Osteocyte (in vitro differentiated cells): ENCODE measurements at regions not wholly inside any gene's neighbourhood (a gene's known extent, or its start where the extent isn't known, plus 50 kb on each side); places are given as distances from the start of the nearest gene placed in this dataset.
"Not testable (repeated sequence)": the region's sequence is repeated elsewhere in the genome, so short reads cannot be mapped to it uniquely, and the experiment has no call there.

Experiments used
- DNase-seq: peaks from one replicate; pipeline ENCODE4 v3.0.0; 2021; ENCODE audit warnings: mixed read lengths; ENCODE audit not compliant: unreplicated experiment; ENCODE audit errors: extremely low spot score
- H3K27ac Mint-ChIP-seq: one replicate; pipeline ENCODE4 v1.8.0; 2021; ENCODE audit warnings: mild to moderate bottlenecking, mixed read lengths; ENCODE audit not compliant: unreplicated experiment
- H3K27me3 Mint-ChIP-seq: one replicate; pipeline ENCODE4 v1.8.0; 2021; ENCODE audit warnings: mixed read lengths; ENCODE audit not compliant: unreplicated experiment
- H3K36me3 Mint-ChIP-seq: one replicate; pipeline ENCODE4 v1.8.0; 2021; ENCODE audit warnings: mixed read lengths; ENCODE audit not compliant: unreplicated experiment
- H3K4me1 Mint-ChIP-seq: one replicate; pipeline ENCODE4 v1.8.0; 2021; ENCODE audit warnings: mixed read lengths; ENCODE audit not compliant: unreplicated experiment
- H3K4me3 Mint-ChIP-seq: one replicate; pipeline ENCODE4 v1.8.0; 2021; ENCODE audit warnings: mild to moderate bottlenecking, moderate library complexity, mixed read lengths; ENCODE audit not compliant: unreplicated experiment
- H3K9me3 Mint-ChIP-seq: one replicate; pipeline ENCODE4 v1.8.0; 2021; ENCODE audit warnings: mixed read lengths; ENCODE audit not compliant: unreplicated experiment
- TF ChIP-seq, protein P1 (sequence below): fragments of 200-600 bp; sonication (generic); IDR thresholded peaks from 2 replicates; pipeline ENCODE4 v1.5.0; 2021; ENCODE audit warnings: antibody characterized with exemption, mild to moderate bottlenecking, moderate library complexity

DNA sequence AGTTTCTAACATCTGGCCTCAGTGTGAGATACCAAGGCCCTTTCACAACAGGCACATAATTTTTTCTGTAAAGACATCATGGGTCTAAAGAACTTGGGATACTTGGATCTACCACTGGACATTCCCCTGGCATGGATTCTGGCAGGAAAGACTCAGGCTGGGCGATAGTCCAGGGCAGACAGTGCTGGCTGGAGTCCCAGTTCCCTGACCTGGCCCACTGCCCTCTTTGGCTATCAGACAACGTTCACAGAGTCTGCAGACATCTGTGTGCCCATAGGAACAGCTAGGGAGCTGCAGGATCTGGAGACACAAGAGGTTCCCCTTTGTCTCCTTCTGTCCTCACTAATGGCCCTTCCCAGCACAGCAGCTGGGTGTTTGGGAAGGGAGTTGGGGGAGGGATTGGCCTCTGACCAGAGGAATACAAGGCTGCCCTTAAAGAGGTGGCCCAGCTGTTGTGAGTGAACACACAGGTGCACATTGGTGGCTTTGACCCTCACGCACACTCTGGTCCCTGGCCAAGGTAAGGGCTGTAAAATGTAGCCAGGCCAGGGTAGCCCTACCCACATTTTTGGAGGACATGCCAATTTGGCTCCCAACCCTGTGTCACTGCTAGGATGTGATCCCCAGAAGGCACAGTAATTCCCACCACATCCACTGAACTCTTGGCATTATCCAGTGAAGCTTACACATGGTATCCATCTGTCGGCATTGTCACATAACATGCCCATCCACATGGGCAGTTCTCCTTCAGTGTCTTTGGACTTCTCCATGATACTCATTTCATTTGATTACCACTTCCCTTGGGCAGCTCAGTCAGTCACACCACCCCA, 72.3 kb downstream of the SOX3 start:
- no peak for DNase-seq
- H3K36me3 Mint-ChIP-seq, result no peaks in the 10 kb centered on the region

DNA sequence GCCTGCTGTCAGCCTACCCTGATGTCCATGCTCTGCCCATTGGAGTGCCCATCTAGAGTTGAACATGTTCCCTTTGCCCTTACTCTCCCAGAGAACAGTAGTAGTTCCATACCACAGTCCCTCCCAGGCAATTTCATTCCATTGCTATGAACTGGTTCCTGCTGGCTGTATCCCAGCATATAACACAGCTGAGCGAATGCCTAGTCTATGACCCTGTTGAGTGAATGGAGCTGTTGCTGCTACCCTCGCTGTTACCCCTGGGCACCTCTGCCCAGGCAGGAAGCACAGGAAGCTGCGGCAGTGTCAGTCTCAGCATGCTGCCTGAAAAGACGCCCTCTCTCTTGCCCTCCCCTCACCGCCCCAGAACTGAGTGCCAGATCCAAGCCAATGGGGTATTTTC, 73.3 kb downstream of the SOX3 start:
- H3K4me3 Mint-ChIP-seq, result no peak overlapping the region
- peaks cover 7% of the 10 kb centered on the region for H3K9me3 Mint-ChIP-seq
- no peaks in the 10 kb centered on the region for H3K36me3 Mint-ChIP-seq
- H3K27ac Mint-ChIP-seq, result no peak overlapping the region
- TF ChIP-seq, protein P1, sequence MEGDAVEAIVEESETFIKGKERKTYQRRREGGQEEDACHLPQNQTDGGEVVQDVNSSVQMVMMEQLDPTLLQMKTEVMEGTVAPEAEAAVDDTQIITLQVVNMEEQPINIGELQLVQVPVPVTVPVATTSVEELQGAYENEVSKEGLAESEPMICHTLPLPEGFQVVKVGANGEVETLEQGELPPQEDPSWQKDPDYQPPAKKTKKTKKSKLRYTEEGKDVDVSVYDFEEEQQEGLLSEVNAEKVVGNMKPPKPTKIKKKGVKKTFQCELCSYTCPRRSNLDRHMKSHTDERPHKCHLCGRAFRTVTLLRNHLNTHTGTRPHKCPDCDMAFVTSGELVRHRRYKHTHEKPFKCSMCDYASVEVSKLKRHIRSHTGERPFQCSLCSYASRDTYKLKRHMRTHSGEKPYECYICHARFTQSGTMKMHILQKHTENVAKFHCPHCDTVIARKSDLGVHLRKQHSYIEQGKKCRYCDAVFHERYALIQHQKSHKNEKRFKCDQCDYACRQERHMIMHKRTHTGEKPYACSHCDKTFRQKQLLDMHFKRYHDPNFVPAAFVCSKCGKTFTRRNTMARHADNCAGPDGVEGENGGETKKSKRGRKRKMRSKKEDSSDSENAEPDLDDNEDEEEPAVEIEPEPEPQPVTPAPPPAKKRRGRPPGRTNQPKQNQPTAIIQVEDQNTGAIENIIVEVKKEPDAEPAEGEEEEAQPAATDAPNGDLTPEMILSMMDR, result no peak
- no peaks in the 10 kb centered on the region for H3K4me1 Mint-ChIP-seq
- no peaks in the 10 kb centered on the region for H3K27me3 Mint-ChIP-seq
- DNase-seq, result no peak

More for the DNA sequence above, 72.3 kb downstream of the SOX3 start:
- Mint-ChIP-seq H3K4me1 (no peaks in the 10 kb centered on the region), H3K4me3 (no peak overlapping the region), H3K27ac (no peak overlapping the region), H3K9me3 (peaks cover 7% of the 10 kb centered on the region), H3K27me3 (no peaks in the 10 kb centered on the region)
- TF ChIP-seq, protein P1, result no peak

DNA sequence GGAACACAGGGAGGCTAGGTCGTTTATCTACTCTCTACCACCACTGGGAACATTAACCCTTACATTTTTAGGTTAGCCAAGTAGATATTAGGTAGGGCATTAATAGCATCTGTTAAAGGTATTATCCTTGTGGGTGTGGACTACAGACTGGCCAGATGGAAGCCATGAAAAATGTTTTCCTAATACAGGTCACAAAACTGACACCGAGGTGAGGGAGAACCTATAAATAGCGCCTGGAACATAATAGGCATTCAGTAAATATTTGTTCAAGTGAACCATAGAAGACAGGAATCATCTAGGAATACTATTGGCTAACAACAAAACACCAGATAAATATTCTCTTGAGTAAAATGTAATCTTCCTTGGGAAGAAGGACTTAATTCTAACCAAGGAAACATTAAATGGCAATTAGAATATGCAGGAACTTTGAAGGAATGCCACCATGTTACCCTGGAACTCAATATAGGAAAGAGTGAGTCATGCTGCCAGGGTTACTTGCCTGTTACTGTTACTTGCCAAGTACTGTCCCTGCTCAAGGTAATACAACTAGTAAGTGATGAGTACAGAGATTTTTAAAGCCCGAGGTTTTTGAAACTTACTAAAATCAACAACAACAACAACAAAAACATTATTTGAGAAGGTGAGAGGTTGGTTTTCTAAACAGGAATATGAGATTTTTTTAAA, 79.0 kb downstream of the SOX3 start:
- no peak for DNase-seq
- H3K27me3 Mint-ChIP-seq, result no peaks in the 10 kb centered on the region
- no peak overlapping the region for H3K27ac Mint-ChIP-seq
- no peaks in the 10 kb centered on the region for H3K4me1 Mint-ChIP-seq
- TF ChIP-seq, protein P1, result no peak
- peaks cover 24% of the 10 kb centered on the region for H3K9me3 Mint-ChIP-seq
- no peaks in the 10 kb centered on the region for H3K36me3 Mint-ChIP-seq
- H3K4me3 Mint-ChIP-seq, result no peak overlapping the region

DNA sequence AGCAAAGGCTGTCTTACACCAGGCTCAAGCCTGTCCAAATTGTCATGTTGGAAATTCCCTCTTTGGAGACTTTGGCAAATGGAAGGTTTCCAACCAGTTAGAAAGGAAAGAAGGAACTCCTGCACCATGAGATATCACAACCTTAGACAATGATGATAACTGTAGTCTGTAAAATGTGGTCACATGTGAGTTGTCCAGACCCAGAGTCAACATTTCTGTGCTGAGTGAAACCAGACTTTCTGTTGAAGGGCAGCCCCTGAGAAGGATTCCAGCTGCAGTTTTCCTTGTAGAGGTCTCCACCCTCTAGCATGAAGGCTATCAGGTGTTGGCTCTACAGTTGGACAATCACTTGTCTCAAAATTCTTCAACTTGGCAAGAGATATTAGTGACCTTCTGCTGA, 82.4 kb downstream of the SOX3 start:
- peaks cover 18% of the 10 kb centered on the region for H3K9me3 Mint-ChIP-seq
- H3K27me3 Mint-ChIP-seq, result no peaks in the 10 kb centered on the region
- TF ChIP-seq, protein P1, result no peak
- H3K36me3 Mint-ChIP-seq, result no peaks in the 10 kb centered on the region
- no peak overlapping the region for H3K27ac Mint-ChIP-seq
- no peak overlapping the region for H3K4me3 Mint-ChIP-seq
- no peaks in the 10 kb centered on the region for H3K4me1 Mint-ChIP-seq
- DNase-seq, result no peak

DNA sequence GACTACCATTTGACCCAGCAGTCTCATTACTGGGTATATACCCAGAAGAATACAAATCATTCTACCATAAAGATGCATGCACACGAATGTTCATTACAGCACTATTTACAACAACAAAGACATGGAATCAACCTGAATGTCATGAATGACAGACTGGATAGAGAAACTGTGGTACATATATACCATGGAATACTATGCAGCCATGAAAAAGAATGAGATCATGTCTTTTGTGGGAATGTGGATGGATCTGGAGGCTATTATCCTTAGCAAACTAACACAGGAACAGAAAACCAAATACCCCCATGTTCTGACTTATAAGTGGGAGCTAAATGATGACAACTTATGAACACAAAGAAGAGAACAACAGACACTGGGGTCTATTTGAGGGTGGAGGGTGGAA, 102.7 kb downstream of the SOX3 start:
- not testable (repeated sequence) for H3K27me3 Mint-ChIP-seq, DNase-seq, H3K36me3 Mint-ChIP-seq, H3K4me1 Mint-ChIP-seq, H3K4me3 Mint-ChIP-seq, H3K27ac Mint-ChIP-seq
- H3K9me3 Mint-ChIP-seq, result peaks cover 63% of the 10 kb centered on the region

DNA sequence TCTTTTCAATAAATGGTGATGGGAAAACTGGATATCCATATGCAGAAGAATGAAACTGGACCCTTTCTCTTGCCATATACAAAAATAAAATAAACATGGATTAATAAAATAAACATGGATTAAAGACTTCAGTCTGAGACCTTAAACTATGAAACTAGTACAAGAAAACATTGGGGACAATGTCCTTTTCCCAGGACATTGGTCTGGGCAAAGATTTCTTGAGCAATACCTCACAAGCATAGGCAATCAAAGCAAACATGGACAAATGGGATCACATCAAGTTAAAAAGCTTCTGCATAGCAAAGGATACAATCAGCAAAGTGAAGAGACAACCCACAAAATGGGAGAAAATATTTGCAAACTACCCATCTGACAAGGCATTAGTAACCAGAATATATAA, 108.5 kb downstream of the SOX3 start:
- not testable (repeated sequence) for DNase-seq, H3K4me3 Mint-ChIP-seq, H3K27me3 Mint-ChIP-seq, H3K36me3 Mint-ChIP-seq, H3K4me1 Mint-ChIP-seq, H3K27ac Mint-ChIP-seq
- H3K9me3 Mint-ChIP-seq, result peaks cover 39% of the 10 kb centered on the region
